Stimulated activated naive CD4-positive, alpha-beta T cell treated with Interleukin-2 at 50 U/mL for 16 hours (primary cell): ENCODE measurements at regions not wholly inside any gene's neighbourhood (a gene's known extent, or its start where the extent isn't known, plus 50 kb on each side); places are given as distances from the start of the nearest gene placed in this dataset.
"Not testable (repeated sequence)": the region's sequence is repeated elsewhere in the genome, so short reads cannot be mapped to it uniquely, and the experiment has no call there.

Experiments used
- DNase-seq: peaks from one replicate; lab custom pipeline; 2025; lab: John Stamatoyannopoulos, UW

DNA sequence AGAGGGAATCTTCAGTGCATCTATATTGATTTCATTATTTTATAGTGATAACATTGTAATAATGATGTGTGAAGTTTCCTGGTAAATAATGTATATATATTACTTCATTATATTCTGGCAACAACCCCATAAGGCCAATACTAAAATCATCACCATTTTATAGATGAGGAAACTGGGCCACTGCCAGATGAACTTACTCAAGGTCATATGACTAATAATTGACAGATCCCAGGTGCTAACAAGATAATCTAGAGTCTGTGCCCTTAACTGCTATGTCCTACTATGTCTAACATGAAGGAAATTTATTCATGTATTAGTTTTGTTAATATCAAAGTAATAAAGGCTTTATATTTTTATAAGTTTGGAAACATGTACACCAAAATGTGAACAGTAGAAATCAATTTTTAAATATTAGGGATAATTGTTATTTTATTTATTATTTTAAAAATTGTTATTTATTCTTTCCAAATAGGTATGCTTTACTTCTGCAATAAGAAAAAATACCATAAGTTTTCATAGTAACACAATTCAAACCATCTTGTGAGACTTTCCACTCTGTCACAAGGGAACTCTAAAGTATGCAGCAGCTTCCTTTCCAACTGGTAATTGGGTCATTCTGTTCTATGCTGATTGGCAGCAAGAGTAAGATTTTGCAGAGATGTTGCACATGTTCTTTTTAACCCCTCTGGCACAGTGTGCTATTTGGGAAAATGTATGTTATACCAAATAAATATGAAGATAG is 90.8 kb upstream of the CMC1 start:
- DNase-seq = no peak

DNA sequence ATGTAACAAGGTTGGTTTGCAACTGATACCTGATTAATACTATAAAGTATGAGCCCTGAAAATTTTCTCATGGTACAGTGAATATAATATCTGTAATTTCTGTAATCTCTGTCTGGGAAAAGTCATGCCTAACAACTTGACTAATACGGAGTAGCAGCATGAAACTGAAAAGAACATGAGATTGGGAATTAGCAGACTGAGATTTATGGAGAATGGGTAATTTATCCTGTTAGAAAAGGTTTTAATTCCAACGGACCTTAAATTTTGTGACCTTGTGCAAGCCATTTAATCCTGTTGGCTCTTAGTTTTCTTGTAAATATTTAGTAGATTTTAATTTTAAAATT is 90.2 kb upstream of the CMC1 start:
- no peak for DNase-seq

DNA sequence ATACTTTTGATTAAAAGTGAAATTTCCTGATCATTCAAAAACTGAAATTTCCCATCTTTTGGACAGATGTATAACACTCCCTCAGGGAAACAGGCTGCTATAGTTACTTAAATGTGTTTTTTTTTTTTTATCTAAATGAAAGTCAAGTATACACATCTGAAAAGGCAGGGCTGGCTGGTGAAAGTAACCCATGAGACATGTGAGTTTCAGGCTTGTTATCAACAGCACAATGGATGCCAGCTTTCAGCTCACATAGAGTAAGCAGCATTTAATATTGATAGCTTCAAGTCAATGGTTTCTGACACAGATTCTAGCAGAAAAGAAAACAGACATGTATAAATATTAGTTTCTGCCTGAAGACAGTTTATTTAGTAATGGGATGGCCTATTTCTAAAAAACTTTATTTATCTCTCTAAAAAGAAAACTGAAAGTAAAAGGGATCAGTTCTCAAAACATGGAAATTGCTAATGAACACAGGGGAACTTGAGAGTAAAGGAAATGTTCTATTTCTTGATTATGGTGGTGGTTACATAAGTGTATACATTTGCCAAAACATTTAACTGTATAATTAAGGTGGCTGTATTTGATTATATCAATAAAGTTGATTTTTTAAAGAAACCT is 89.7 kb upstream of the CMC1 start:
- DNase-seq = no peak

DNA sequence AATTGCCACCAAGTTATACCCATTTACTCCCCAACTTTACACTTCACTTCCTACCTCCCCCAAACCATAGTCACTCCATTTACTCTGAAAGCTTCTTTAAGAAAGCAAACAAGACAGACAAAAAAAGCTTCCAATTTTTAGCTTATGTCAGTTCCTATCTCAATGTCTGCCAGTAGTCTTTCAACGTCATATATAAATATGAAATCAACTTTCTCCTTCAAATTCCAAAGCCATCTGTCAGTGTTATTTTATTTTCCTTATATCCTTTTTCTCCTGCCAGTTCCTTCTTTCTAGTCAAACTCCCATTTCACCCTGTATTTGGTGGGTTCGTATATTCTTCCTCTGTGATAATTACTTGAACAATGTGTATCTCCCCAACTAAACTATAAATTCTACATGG is 85.8 kb upstream of the CMC1 start:
- DNase-seq = no peak

DNA sequence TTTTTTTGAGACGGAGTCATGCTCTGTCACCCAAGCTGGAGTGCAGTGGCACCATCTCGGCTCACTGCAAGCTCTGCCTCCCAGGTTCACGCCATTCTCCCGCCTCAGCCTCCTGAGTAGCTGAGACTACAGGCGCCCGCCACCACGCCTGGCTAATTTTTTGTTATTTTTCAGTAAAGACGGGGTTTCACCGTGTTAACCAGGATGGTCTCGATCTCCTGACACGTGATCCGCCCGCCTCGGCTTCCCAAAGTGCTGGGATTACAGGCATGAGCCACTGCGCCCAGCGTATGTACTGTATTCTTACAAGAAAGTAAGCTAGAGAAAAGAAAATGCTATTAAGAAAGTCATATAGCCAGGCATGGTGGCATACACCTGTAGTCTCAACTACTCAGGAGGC is 84.8 kb upstream of the CMC1 start:
- not testable (repeated sequence) for DNase-seq

DNA sequence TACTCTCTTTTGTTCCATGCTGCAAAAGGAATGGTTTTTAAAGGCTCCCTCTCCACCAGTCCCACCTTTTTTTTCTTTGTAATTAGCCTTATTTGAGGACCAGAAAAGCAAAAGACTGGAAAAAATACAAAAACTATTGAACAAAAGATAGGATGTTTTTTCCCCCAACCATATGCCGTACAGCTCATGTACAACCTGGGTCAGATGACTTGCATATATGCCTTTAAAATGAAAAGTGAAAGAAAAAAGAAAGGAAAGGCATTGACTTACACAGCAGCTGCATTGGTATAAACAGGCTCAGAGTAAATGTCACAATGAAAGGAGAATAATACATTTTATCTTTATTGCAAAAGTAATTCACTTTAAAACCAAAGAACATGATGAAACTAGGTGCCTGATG is 69.5 kb upstream of the CMC1 start:
- no peak for DNase-seq

GRCh38 chr3:28172748-28173147 is 68.7 kb upstream of the CMC1 start:
- no peak for DNase-seq

DNA sequence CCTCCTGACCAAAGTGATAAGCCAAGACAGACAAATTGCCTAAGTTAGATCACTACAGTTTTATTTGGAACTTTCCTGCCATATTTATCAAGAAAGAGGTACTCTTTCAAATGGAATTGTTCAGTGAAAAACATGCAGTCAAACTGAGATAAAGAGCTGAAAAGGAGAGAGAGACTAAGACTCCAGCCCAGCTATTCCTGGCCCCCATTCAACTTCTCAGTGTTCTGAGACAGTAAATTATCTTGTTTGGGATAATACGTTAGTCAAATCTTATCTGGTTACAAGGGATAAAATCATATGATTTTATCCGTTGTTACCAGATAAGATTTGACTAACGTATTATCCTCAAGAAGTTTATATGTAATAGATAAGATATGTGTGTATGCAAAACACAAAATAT is 67.6 kb upstream of the CMC1 start:
- no peak for DNase-seq

DNA sequence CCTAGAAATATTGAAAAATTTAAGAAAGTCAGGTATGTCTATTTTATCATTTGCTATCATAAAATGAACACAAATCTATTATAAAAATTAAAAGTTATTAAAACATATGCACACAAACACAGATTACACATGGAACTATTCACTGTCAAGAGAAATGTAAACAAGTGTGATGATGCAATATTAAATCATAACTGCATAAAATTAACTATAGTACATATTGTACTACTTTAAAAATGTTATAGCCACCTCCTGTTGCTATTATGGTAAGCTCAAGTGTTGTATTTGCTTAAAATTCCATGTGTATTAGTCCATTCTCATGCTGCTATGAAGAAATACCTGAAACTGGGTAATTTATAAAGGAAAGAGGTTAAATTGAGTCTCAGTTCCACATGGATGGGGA is 54.7 kb upstream of the CMC1 start:
- DNase-seq = no peak

- no peak for DNase-seq
Measured at GRCh38 chr3:28188686-28189085, 52.7 kb upstream of the CMC1 start.

GRCh38 chr3:28191363-28191762 is 50.1 kb upstream of the CMC1 start:
- no peak for DNase-seq
